ENCODE measurements at regions not wholly inside any gene's neighbourhood (a gene's known extent, or its start where the extent isn't known, plus 50 kb on each side); places are given as distances from the start of the nearest gene placed in this dataset.

- peaks cover 0 to 54% (median 19%) of the 10 kb centered on the region in 11 donors for H3K9me3 ChIP-seq
- intact Hi-C loops (cut with DNase I), result no loop called here
- H3K4me1 ChIP-seq, result no peaks in the 10 kb centered on the region
- H3K27ac ChIP-seq, result no peak overlapping the region
- no peak overlapping the region for H3K4me3 ChIP-seq
- H3K36me3 ChIP-seq, result no peaks in the 10 kb centered on the region
- DNase-seq (no peak), ATAC-seq (no peak)
- no peak for TF ChIP-seq CTCF (IDR thresholded peaks at IDR 0.05)
- WGBS, 2 donors, result 32 to 47% methylated on average over 6 of the region's 6 CpGs
- no peaks in the 10 kb centered on the region for H3K27me3 ChIP-seq
Observed at GRCh38 chr3:135736740-135737139, 228.8 kb upstream of the PPP2R3A start.

- Histone ChIP-seq H3K27ac (no peak overlapping the region), H3K4me3 (no peak overlapping the region), H3K27me3 (no peaks in the 10 kb centered on the region), H3K36me3 (no peaks in the 10 kb centered on the region), H3K9me3 (peaks cover 0 to 39% (median 19%) of the 10 kb centered on the region in 11 donors), H3K4me1 (no peaks in the 10 kb centered on the region)
- DNase-seq, result no peak
- intact Hi-C loops (cut with DNase I), result no loop called here
- ATAC-seq, result no peak
- TF ChIP-seq CTCF (IDR thresholded peaks at IDR 0.05), result no peak
- WGBS, 2 donors, result 26 to 33% methylated on average over 2 of the region's 2 CpGs
Observed at GRCh38 chr3:135739779-135740178, 225.7 kb upstream of the PPP2R3A start.

GRCh38 chr3:135740211-135740610, 225.3 kb upstream of the PPP2R3A start:
- H3K4me1 ChIP-seq, result no peaks in the 10 kb centered on the region
- no peak overlapping the region for H3K4me3 ChIP-seq
- WGBS, 2 donors, result 56 to 60% methylated on average over 9 of the region's 9 CpGs
- no peak for TF ChIP-seq CTCF (IDR thresholded peaks at IDR 0.05)
- peaks cover 0 to 35% (median 19%) of the 10 kb centered on the region in 11 donors for H3K9me3 ChIP-seq
- DNase-seq (no peak), ATAC-seq (no peak)
- H3K36me3 ChIP-seq, result no peaks in the 10 kb centered on the region
- H3K27ac ChIP-seq, result no peak overlapping the region
- H3K27me3 ChIP-seq, result no peaks in the 10 kb centered on the region
- intact Hi-C loops (cut with DNase I), result no loop called here

GRCh38 chr3:135740751-135741150, 224.8 kb upstream of the PPP2R3A start:
- peaks cover 0 to 29% (median 15%) of the 10 kb centered on the region in 11 donors for H3K9me3 ChIP-seq
- DNase-seq (no peak), ATAC-seq (no peak)
- intact Hi-C loops (cut with DNase I), result no loop called here
- H3K4me3 ChIP-seq, result no peak overlapping the region
- H3K4me1 ChIP-seq, result no peaks in the 10 kb centered on the region
- H3K27ac ChIP-seq, result no peak overlapping the region
- H3K27me3 ChIP-seq, result no peaks in the 10 kb centered on the region
- H3K36me3 ChIP-seq, result no peaks in the 10 kb centered on the region
- TF ChIP-seq CTCF (IDR thresholded peaks at IDR 0.05), result no peak

GRCh38 chr3:135751991-135752390, 213.5 kb upstream of the PPP2R3A start:
- WGBS, 2 donors, result 74 to 81% methylated on average over 4 of the region's 4 CpGs
- DNase-seq (no peak), ATAC-seq (no peak)
- Histone ChIP-seq H3K27me3 (peaks cover 0 to 3% (median 0%) of the 10 kb centered on the region in 7 donors), H3K27ac (no peak overlapping the region), H3K4me3 (no peak overlapping the region), H3K4me1 (no peaks in the 10 kb centered on the region), H3K9me3 (no peaks in the 10 kb centered on the region), H3K36me3 (no peaks in the 10 kb centered on the region)
- TF ChIP-seq CTCF (IDR thresholded peaks at IDR 0.05), result no peak
- intact Hi-C loops (cut with DNase I), result no loop called here
